Kidney epithelial cell (primary cell): ENCODE measurements at regions not wholly inside any gene's neighbourhood (a gene's known extent, or its start where the extent isn't known, plus 50 kb on each side); places are given as distances from the start of the nearest gene placed in this dataset.

Experiments used
- DNase-seq: peaks from one replicate; pipeline ENCODE4 v3.0.0-alpha.2; 2010; ENCODE audit warnings: low read depth
- H3K27me3 ChIP-seq: 2 replicates; pipeline ENCODE4 v1.6.0; 2011; ENCODE audit warnings: low read length; ENCODE audit not compliant: control insufficient read depth, insufficient read depth
- H3K36me3 ChIP-seq: 2 replicates; pipeline ENCODE4 v1.5.1; 2011; ENCODE audit warnings: low read length; ENCODE audit not compliant: control insufficient read depth, insufficient read depth
- H3K4me3 ChIP-seq: 2 replicates; pipeline ENCODE4 v1.5.1; 2011; ENCODE audit warnings: low read depth, mild to moderate bottlenecking, control low read depth, low read length
- CTCF ChIP-seq: IDR thresholded peaks from 2 replicates; pipeline ENCODE4 v1.5.1; 2011; ENCODE audit warnings: mild to moderate bottlenecking, moderate library complexity, low read length, control low read depth, inconsistent platforms; ENCODE audit not compliant: insufficient read depth, poor library complexity, severe bottlenecking

- Histone ChIP-seq H3K4me3 (no peak overlapping the region), H3K27me3 (no peaks in the 10 kb centered on the region), H3K36me3 (no peaks in the 10 kb centered on the region)
- DNase-seq: no peak
- TF ChIP-seq CTCF: no peak
Observed at GRCh38 chr1:222894331-222894730, 79.5 kb downstream of the DISP1 start.

GRCh38 chr1:222896630-222897526, 82.0 kb downstream of the DISP1 start:
- Histone ChIP-seq H3K27me3 (no peaks in the 10 kb centered on the region), H3K36me3 (no peaks in the 10 kb centered on the region), H3K4me3 (no peak overlapping the region)
- TF ChIP-seq CTCF: no peak
- DNase-seq: no peak

GRCh38 chr1:222897527-222898190, 82.8 kb downstream of the DISP1 start:
- Histone ChIP-seq H3K4me3 (no peak overlapping the region), H3K36me3 (no peaks in the 10 kb centered on the region)
- DNase-seq: no peak

DNA sequence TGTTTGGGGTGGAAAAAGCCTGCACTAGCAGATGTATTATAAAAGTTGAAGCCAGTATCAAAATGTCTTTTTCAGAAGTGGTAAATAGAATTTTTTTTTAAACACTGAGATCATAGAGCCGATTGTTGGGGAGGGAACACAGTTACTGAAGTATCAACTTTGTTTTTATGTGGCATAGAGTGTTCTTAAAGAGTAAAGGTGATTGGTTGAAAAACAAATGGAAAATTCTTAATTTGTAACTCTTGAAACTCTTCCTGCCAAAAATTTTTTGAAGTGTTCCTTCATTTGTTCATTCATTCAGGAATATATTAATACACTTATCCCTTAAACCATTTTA, 83.3 kb downstream of the DISP1 start:
- TF ChIP-seq CTCF: no peak
- Histone ChIP-seq H3K4me3 (no peak overlapping the region), H3K27me3 (no peaks in the 10 kb centered on the region), H3K36me3 (no peaks in the 10 kb centered on the region)
- no peak for DNase-seq

More at GRCh38 chr1:222897527-222898190, 82.8 kb downstream of the DISP1 start:
- no peak for TF ChIP-seq CTCF
- H3K27me3 ChIP-seq: no peaks in the 10 kb centered on the region

- TF ChIP-seq CTCF: no peak
- H3K27me3 ChIP-seq: no peaks in the 10 kb centered on the region
- H3K4me3 ChIP-seq: no peak overlapping the region
- no peak for DNase-seq
- H3K36me3 ChIP-seq: no peaks in the 10 kb centered on the region
Observed at GRCh38 chr1:222899471-222899870, 84.6 kb downstream of the DISP1 start.
